Ovary (tissue), 7 donors: ENCODE measurements at regions not wholly inside any gene's neighbourhood (a gene's known extent, or its start where the extent isn't known, plus 50 kb on each side); places are given as distances from the start of the nearest gene placed in this dataset.

Source experiments
- DNase-seq, 5 donors: peaks; one replicate each; pipeline ENCODE4 v3.0.0-alpha.2; 2019 to 2020
- H3K27ac ChIP-seq, 2 donors: fragments of 200-600 bp; one replicate each; pipeline versions ENCODE4 v1.5.1 to v1.8.0; 2019 to 2022
- H3K27me3 ChIP-seq: fragments of 200-600 bp; one replicate; pipeline ENCODE4 v1.8.0; 2022
- H3K36me3 ChIP-seq: fragments of 200-600 bp; sonication (generic); one replicate; pipeline ENCODE4 v1.5.1; 2019
- H3K4me1 ChIP-seq: one replicate; pipeline ENCODE4 v1.8.1; 2013; ENCODE audit warnings: mild to moderate bottlenecking, moderate library complexity; ENCODE audit not compliant: insufficient read depth
- H3K4me3 ChIP-seq: fragments of 200-600 bp; sonication (generic); one replicate; pipeline ENCODE4 v1.5.1; 2017
- H3K9me3 ChIP-seq, 2 donors: fragments of 200-600 bp in 1 of 2; sonication (generic) in 1 of 2; one replicate each; pipeline versions ENCODE4 v1.5.1 to v1.8.1; 2013 to 2019; ENCODE audit warnings: mild to moderate bottlenecking in 1 of 2, moderate library complexity in 1 of 2
- EP300 ChIP-seq: sonication (generic); formaldehyde crosslinking; IDR thresholded peaks from one replicate; pipeline ENCODE4 v1.6.1; 2017; ENCODE audit warnings: antibody characterized with exemption
- POLR2A ChIP-seq: fragments of 450-650 bp; IDR thresholded peaks from one replicate; pipeline ENCODE4 v1.6.1; 2017; ENCODE audit warnings: antibody characterized with exemption, mild to moderate bottlenecking, moderate library complexity
- WGBS, 3 donors: extraction: QIAGEN DNeasy Blood & Tissue Kit in 1 of 3; methylation state at CpG; one replicate each; pipeline versions ENCODE4 v1.1.5 to v1.1.7; 2013 to 2017; 5-methylcytosine and 5-hydroxymethylcytosine counted together
- intact Hi-C, 4 donors: fragments of 100-400 bp; cut with DNase I; formaldehyde crosslinking; loops; one replicate each; pipeline versions ENCODE4 v1.11.0 to v1.15.1; 2022 to 2023
- TF ChIP-seq, protein P1 (sequence below), 3 donors: fragments of 450-650 bp in 2 of 3; fragments of 200-600 bp in 1 of 3; IDR thresholded peaks; one replicate each; pipeline versions ENCODE4 v1.5.1 to v1.8.0; 2016 to 2022; ENCODE audit warnings: antibody characterized with exemption in 3 of 3, mild to moderate bottlenecking in 1 of 3
- donor health status: DM: no; HTN: no; CAD: no; lungs with moderate emphysema.
- donor health status: DM: no; HTN: no; CAD: no.
- donor health status: Bipolar disorder and iron deficiency.
- donor health status: DM: no; HTN: no; CAD: no.
- donor health status: DM: yes; HTN: yes; CAD: no.

DNA sequence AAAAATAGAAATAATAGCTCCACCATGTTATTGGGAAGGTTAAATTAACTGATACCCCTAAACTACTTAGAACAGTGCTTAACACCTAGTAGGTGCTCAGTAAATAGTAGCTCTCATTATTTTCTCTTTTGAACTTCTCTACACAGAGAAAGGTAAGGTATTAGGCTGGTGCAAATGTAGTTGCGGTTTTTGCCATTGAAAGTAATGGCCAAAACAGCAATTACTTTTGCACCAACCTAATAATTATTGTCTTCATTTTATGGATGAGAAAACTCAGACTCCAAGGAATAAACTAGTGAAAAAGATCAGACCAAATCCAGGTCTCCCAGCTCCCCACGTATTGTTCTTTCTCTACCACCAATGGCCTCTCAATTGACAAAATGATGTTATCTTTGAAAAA is 157.2 kb upstream of the TMPO start:
- Histone ChIP-seq H3K4me1 (no peaks in the 10 kb centered on the region), H3K36me3 (no peaks in the 10 kb centered on the region), H3K27me3 (no peaks in the 10 kb centered on the region), H3K27ac (no peak overlapping the region), H3K9me3 (no peaks in the 10 kb centered on the region), H3K4me3 (no peak overlapping the region)
- 70 to 76% (median 70%) methylated on average over 2 of the region's 2 CpGs for WGBS, 3 donors
- intact Hi-C loops, result no loop called here
- DNase-seq, result no peak
- no peak for TF ChIP-seq POLR2A

- no peak overlapping the region for H3K4me3 ChIP-seq
- no peaks in the 10 kb centered on the region for H3K36me3 ChIP-seq
- TF ChIP-seq, protein P1, sequence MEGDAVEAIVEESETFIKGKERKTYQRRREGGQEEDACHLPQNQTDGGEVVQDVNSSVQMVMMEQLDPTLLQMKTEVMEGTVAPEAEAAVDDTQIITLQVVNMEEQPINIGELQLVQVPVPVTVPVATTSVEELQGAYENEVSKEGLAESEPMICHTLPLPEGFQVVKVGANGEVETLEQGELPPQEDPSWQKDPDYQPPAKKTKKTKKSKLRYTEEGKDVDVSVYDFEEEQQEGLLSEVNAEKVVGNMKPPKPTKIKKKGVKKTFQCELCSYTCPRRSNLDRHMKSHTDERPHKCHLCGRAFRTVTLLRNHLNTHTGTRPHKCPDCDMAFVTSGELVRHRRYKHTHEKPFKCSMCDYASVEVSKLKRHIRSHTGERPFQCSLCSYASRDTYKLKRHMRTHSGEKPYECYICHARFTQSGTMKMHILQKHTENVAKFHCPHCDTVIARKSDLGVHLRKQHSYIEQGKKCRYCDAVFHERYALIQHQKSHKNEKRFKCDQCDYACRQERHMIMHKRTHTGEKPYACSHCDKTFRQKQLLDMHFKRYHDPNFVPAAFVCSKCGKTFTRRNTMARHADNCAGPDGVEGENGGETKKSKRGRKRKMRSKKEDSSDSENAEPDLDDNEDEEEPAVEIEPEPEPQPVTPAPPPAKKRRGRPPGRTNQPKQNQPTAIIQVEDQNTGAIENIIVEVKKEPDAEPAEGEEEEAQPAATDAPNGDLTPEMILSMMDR (IDR thresholded peaks at IDR 0.05), result no peak
- DNase-seq, result no peak
- H3K27ac ChIP-seq, result no peak overlapping the region
- no peaks in the 10 kb centered on the region for H3K4me1 ChIP-seq
- WGBS, 3 donors, result 78 to 84% (median 82%) methylated on average over 6 of the region's 6 CpGs
- no peaks in the 10 kb centered on the region for H3K27me3 ChIP-seq
- H3K9me3 ChIP-seq, result no peaks in the 10 kb centered on the region
- intact Hi-C loops, result no loop called here
Observed at GRCh38 chr12:98359856-98360255, 155.5 kb upstream of the TMPO start.

DNA sequence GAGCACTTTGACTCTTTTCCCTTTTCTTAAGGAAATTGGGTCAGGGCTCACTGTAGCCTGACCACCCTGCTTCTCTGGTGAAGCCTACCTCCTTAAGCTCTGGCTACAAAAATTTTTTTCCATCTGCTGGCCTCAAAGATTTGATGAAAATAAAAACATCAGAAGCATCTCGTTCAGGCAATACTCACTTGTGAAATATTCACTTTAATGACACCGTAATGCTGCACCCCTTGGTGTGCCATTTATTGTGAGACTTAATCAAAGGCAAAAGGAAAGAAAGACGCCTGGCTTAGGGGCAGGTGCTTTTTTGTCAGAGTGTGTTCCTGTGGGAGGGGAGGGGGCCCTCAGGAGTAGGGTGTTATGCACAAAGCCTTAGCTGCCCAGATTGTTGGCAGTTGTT is 155.0 kb upstream of the TMPO start:
- H3K27me3 ChIP-seq, result no peaks in the 10 kb centered on the region
- no peak overlapping the region for H3K4me3 ChIP-seq
- no peaks in the 10 kb centered on the region for H3K4me1 ChIP-seq
- no peak for TF ChIP-seq POLR2A
- TF ChIP-seq EP300, result no peak
- TF ChIP-seq, protein P1 (IDR thresholded peaks at IDR 0.05), result no peak
- intact Hi-C loops, result no loop called here
- no peaks in the 10 kb centered on the region for H3K9me3 ChIP-seq
- H3K36me3 ChIP-seq, result no peaks in the 10 kb centered on the region
- no peak for DNase-seq
- no peak overlapping the region for H3K27ac ChIP-seq
- WGBS, 3 donors, result 45 to 64% (median 54%) methylated on average over 3 of the region's 3 CpGs

GRCh38 chr12:98369581-98369980 is 145.8 kb upstream of the TMPO start:
- no peaks in the 10 kb centered on the region for H3K27me3 ChIP-seq
- H3K36me3 ChIP-seq, result no peaks in the 10 kb centered on the region
- TF ChIP-seq POLR2A (no peak), EP300 (no peak)
- TF ChIP-seq, protein P1 (IDR thresholded peaks at IDR 0.05), result no peak
- no peak overlapping the region for H3K4me3 ChIP-seq
- intact Hi-C loops, result no loop called here
- H3K27ac ChIP-seq, result no peak overlapping the region
- no peaks in the 10 kb centered on the region for H3K9me3 ChIP-seq
- DNase-seq, result no peak
- 73 to 75% (median 75%) methylated on average over 4 of the region's 4 CpGs for WGBS, 3 donors
- H3K4me1 ChIP-seq, result peaks cover 2% of the 10 kb centered on the region

DNA sequence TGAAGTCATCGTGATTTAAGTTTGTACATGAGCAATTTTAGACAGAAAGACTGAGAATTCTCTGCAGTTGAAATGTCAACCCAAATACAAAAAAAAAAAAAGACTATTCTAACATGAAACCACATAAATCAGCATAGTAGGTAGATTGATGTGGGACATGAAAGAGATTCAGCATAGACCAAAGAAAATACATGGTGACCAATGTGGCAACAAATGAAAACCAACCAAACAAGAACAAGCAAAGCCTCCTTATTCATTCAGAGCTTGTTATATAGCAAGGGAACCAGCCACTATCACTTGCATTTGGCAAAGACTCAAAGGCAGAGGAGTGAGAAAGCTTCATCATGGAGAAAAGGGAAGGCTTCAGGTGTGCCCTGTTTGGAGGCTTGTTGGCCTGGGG is 144.4 kb upstream of the TMPO start:
- Histone ChIP-seq H3K9me3 (no peaks in the 10 kb centered on the region), H3K27ac (no peak overlapping the region), H3K4me1 (peaks cover 2% of the 10 kb centered on the region), H3K4me3 (no peak overlapping the region), H3K36me3 (no peaks in the 10 kb centered on the region), H3K27me3 (no peaks in the 10 kb centered on the region)
- DNase-seq, result no peak
- TF ChIP-seq, protein P1 (IDR thresholded peaks at IDR 0.05), result no peak
- TF ChIP-seq EP300 (no peak), POLR2A (no peak)
- WGBS, 3 donors, result 79 to 81% (median 80%) methylated on average over 1 of the region's 1 CpG
- intact Hi-C loops, result no loop called here
